NOMO-1 (cell line): ENCODE measurements at regions not wholly inside any gene's neighbourhood (a gene's known extent, or its start where the extent isn't known, plus 50 kb on each side); places are given as distances from the start of the nearest gene placed in this dataset.
"Not testable (repeated sequence)": the region's sequence is repeated elsewhere in the genome, so short reads cannot be mapped to it uniquely, and the experiment has no call there.

Experiments
- DNase-seq, 2 experiments: peaks; one replicate each; lab custom pipeline; 2025; ENCODE audit not compliant: unreplicated experiment in 2 of 2; lab: John Stamatoyannopoulos, UW

- DNase-seq, result no peak
Measured at GRCh38 chr1:182003953-182004586, 57.4 kb downstream of the ZNF648 start.

- no peak for DNase-seq
Measured at GRCh38 chr1:182003025-182003725, 58.3 kb downstream of the ZNF648 start.

- DNase-seq, result no peak
Measured at GRCh38 chr1:182002570-182002969, 58.9 kb downstream of the ZNF648 start.

- DNase-seq, result no peak
Measured at GRCh38 chr1:181998858-181999257, 62.7 kb downstream of the ZNF648 start.

GRCh38 chr1:181992072-181992471 is 69.4 kb downstream of the ZNF648 start:
- DNase-seq, result no peak

- DNase-seq, result no peak
Measured at GRCh38 chr1:181990728-181991127, 70.8 kb downstream of the ZNF648 start.

GRCh38 chr1:181989261-181989920 is 72.1 kb downstream of the ZNF648 start:
- no peak for DNase-seq

GRCh38 chr1:181987996-181988395 is 73.5 kb downstream of the ZNF648 start:
- DNase-seq, result no peak

- DNase-seq, result no peak
Measured at GRCh38 chr1:181987334-181987895, 74.1 kb downstream of the ZNF648 start.

- no peak for DNase-seq
Measured at GRCh38 chr1:181986907-181987305, 74.6 kb downstream of the ZNF648 start.

- no peak for DNase-seq
Measured at GRCh38 chr1:181985936-181986906, 75.3 kb downstream of the ZNF648 start.

GRCh38 chr1:181985281-181985680 is 76.2 kb downstream of the ZNF648 start:
- DNase-seq, result no peak

GRCh38 chr1:181984006-181984405 is 77.5 kb downstream of the ZNF648 start:
- DNase-seq, result no peak

GRCh38 chr1:181981821-181982220 is 79.7 kb downstream of the ZNF648 start:
- DNase-seq, result no peak

GRCh38 chr1:181972256-181972655 is 89.3 kb downstream of the ZNF648 start:
- no peak for DNase-seq

GRCh38 chr1:181971424-181971823 is 90.1 kb downstream of the ZNF648 start:
- DNase-seq, result no peak

GRCh38 chr1:181969902-181970301 is 91.6 kb downstream of the ZNF648 start:
- DNase-seq, result no peak

- DNase-seq, result not testable (repeated sequence)
Measured at GRCh38 chr1:181954696-181955095, 106.8 kb downstream of the ZNF648 start.

- not testable (repeated sequence) for DNase-seq
Measured at GRCh38 chr1:181954178-181954577, 107.3 kb downstream of the ZNF648 start.

- DNase-seq, result no peak
Measured at GRCh38 chr1:181953596-181953995, 107.9 kb downstream of the ZNF648 start.
